PC-9 (cell line): ENCODE measurements at regions not wholly inside any gene's neighbourhood (a gene's known extent, or its start where the extent isn't known, plus 50 kb on each side); places are given as distances from the start of the nearest gene placed in this dataset.

Experiments
- BruUV-seq: library from RNA; stranded (reverse); fragments of 400-500 nt; replicated peaks from 2 replicates; lab custom pipeline; 2021; lab: Mats Ljungman, UMichigan
- CTCF ChIA-PET: fragments of 300-600 bp; sonication (Branson Sonifier 250); formaldehyde crosslinking; loops from one replicate; lab custom pipeline; 2022; ENCODE audit warnings: antibody characterized with exemption; lab: Charles Lee
- POLR2A ChIA-PET: fragments of 300-600 bp; sonication (Branson Sonifier 250); formaldehyde crosslinking; loops from one replicate; lab custom pipeline; 2022; ENCODE audit warnings: antibody characterized with exemption; ENCODE audit not compliant: unreplicated experiment; lab: Charles Lee
- DNase-seq, 2 experiments: peaks; one replicate each; pipeline versions ENCODE4 v3.0.0 to v3.0.0-alpha.2; 2015 to 2022; ENCODE audit warnings: mixed read lengths in 1 of 2
- H2AFZ ChIP-seq: fragments of 200-600 bp; sonication (generic); 2 replicates; pipeline ENCODE4 v1.8.1; 2017; ENCODE audit warnings: antibody characterized with exemption
- H3F3A ChIP-seq: fragments of 200-600 bp; sonication (generic); 2 replicates; pipeline ENCODE4 v1.8.1; 2017; ENCODE audit warnings: antibody characterized with exemption, mild to moderate bottlenecking, low read depth; ENCODE audit not compliant: insufficient read depth
- H3K27ac ChIP-seq: fragments of 200-600 bp; sonication (generic); 2 replicates; pipeline ENCODE4 v1.6.1; 2016; ENCODE audit warnings: mixed run types
- H3K27me3 ChIP-seq: fragments of 200-600 bp; sonication (generic); 2 replicates; pipeline ENCODE4 v1.6.1; 2016; ENCODE audit warnings: low read depth, mixed run types; ENCODE audit not compliant: insufficient read depth
- H3K36me3 ChIP-seq: fragments of 200-600 bp; sonication (generic); 2 replicates; pipeline ENCODE4 v1.6.1; 2016; ENCODE audit warnings: low read depth, mixed run types
- H3K4me1 ChIP-seq: fragments of 200-600 bp; sonication (generic); replicated peaks from 2 replicates; pipeline ENCODE4 v1.6.1; 2016; ENCODE audit warnings: mixed run types; ENCODE audit not compliant: insufficient read depth
- H3K4me2 ChIP-seq: fragments of 200-600 bp; sonication (generic); 2 replicates; pipeline ENCODE4 v1.6.1; 2017; ENCODE audit warnings: mixed run types
- H3K4me3 ChIP-seq: fragments of 200-600 bp; sonication (generic); 2 replicates; pipeline ENCODE4 v1.6.1; 2016; ENCODE audit warnings: mixed run types
- H3K79me2 ChIP-seq: fragments of 200-600 bp; sonication (generic); 2 replicates; pipeline ENCODE4 v1.6.1; 2017; ENCODE audit warnings: low read depth, mixed run types
- H3K9me2 ChIP-seq: fragments of 200-600 bp; sonication (generic); 2 replicates; pipeline ENCODE4 v1.8.1; 2017; ENCODE audit warnings: mild to moderate bottlenecking; ENCODE audit not compliant: insufficient read depth
- H3K9me3 ChIP-seq: fragments of 200-600 bp; sonication (generic); 2 replicates; pipeline ENCODE4 v1.8.1; 2016; ENCODE audit warnings: low read depth; ENCODE audit not compliant: insufficient read depth
- H4K20me1 ChIP-seq: fragments of 200-600 bp; sonication (generic); 2 replicates; pipeline ENCODE4 v1.8.1; 2017; ENCODE audit not compliant: insufficient read depth
- CTCF ChIP-seq: fragments of 200-600 bp; sonication (generic); conservative IDR thresholded peaks from 2 replicates; pipeline ENCODE4 v1.6.1; 2017; ENCODE audit warnings: mixed run types, antibody characterized with exemption, mild to moderate bottlenecking, moderate library complexity
- EZH2 ChIP-seq: fragments of 200-600 bp; sonication (generic); IDR thresholded peaks from 2 replicates; pipeline ENCODE4 v1.8.0; 2017; ENCODE audit warnings: antibody characterized with exemption, low read depth
- intact Hi-C: fragments of 100-400 bp; cut with micrococcal nuclease; formaldehyde crosslinking; loops from one replicate; pipeline ENCODE4 v1.10.0; 2022; ENCODE audit not compliant: unreplicated experiment

GRCh38 chr2:167692936-167693335 is 554.5 kb downstream of the STK39 start:
- no peaks in the 10 kb centered on the region for H3K4me1 ChIP-seq
- H2AFZ ChIP-seq, result no peak overlapping the region
- ChIA-PET CTCF (no interaction called here), POLR2A (no interaction called here)
- H3K27me3 ChIP-seq, result no peaks in the 10 kb centered on the region
- DNase-seq, result no peak
- H3K4me3 ChIP-seq, result no peak overlapping the region
- H3K36me3 ChIP-seq, result no peaks in the 10 kb centered on the region
- H3K9me3 ChIP-seq, result no peaks in the 10 kb centered on the region
- TF ChIP-seq CTCF (no peak), EZH2 (no peak)
- H3K27ac ChIP-seq, result no peak overlapping the region
- no peaks in the 10 kb centered on the region for H4K20me1 ChIP-seq
- intact Hi-C loops, result no loop called here
- no TSS peak for BruUV-seq
- H3F3A ChIP-seq, result no peaks in the 10 kb centered on the region
- H3K79me2 ChIP-seq, result no peaks in the 10 kb centered on the region
- H3K4me2 ChIP-seq, result no peak overlapping the region
- no peaks in the 10 kb centered on the region for H3K9me2 ChIP-seq

DNA sequence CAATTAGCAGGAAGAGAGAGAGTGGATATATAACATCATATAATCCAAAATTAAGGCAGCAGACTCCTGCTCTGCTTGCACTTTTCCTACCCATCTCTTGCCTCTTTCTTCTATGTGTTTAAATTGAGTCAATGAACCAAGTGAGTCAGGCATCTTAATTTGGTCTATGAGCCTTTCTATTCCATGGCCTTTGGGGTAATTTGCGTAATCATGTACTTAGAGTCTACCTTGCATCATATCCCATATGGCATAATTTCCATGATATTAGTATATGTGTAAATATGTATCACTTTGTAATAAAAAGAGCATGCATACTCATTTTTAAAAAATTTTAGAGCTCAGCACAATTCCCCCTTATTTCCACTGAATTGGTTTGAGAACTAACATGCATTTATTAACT is 555.2 kb downstream of the STK39 start:
- Histone ChIP-seq H3K4me3 (no peak overlapping the region), H3K9me3 (no peaks in the 10 kb centered on the region), H3K4me1 (no peaks in the 10 kb centered on the region), H3K9me2 (no peaks in the 10 kb centered on the region), H3F3A (no peaks in the 10 kb centered on the region), H3K36me3 (no peaks in the 10 kb centered on the region), H4K20me1 (no peaks in the 10 kb centered on the region), H3K4me2 (no peak overlapping the region), H2AFZ (no peak overlapping the region), H3K79me2 (no peaks in the 10 kb centered on the region), H3K27me3 (no peaks in the 10 kb centered on the region), H3K27ac (no peak overlapping the region)
- BruUV-seq, result no TSS peak
- ChIA-PET CTCF (no interaction called here), POLR2A (no interaction called here)
- intact Hi-C loops, result no loop called here
- TF ChIP-seq CTCF (no peak), EZH2 (no peak)
- DNase-seq, result no peak

- no peak overlapping the region for H3K4me2 ChIP-seq
- no peaks in the 10 kb centered on the region for H3K79me2 ChIP-seq
- TF ChIP-seq EZH2 (no peak), CTCF (no peak)
- H3K4me3 ChIP-seq, result no peak overlapping the region
- no TSS peak for BruUV-seq
- ChIA-PET CTCF (no interaction called here), POLR2A (no interaction called here)
- intact Hi-C loops, result no loop called here
- H3K27ac ChIP-seq, result no peak overlapping the region
- no peaks in the 10 kb centered on the region for H3F3A ChIP-seq
- H3K9me3 ChIP-seq, result no peaks in the 10 kb centered on the region
- no peaks in the 10 kb centered on the region for H3K4me1 ChIP-seq
- no peaks in the 10 kb centered on the region for H3K9me2 ChIP-seq
- no peak for DNase-seq
- no peaks in the 10 kb centered on the region for H3K36me3 ChIP-seq
- no peaks in the 10 kb centered on the region for H4K20me1 ChIP-seq
- no peak overlapping the region for H2AFZ ChIP-seq
- H3K27me3 ChIP-seq, result no peaks in the 10 kb centered on the region
Measured at GRCh38 chr2:167689444-167689843, 558.0 kb downstream of the STK39 start.
